ENCODE measurements at regions not wholly inside any gene's neighbourhood (a gene's known extent, or its start where the extent isn't known, plus 50 kb on each side); places are given as distances from the start of the nearest gene placed in this dataset.

GRCh38 chr4:84432713-84433112 lies 66.4 kb downstream of the NKX6-1 start:
- TF ChIP-seq EZH2 (IDR thresholded peaks at IDR 0.05; ENCODE audit: insufficient read depth, poor library complexity, severe bottlenecking): no peak
- no peak for TF ChIP-seq EZH2phosphoT487 (IDR thresholded peaks at IDR 0.05; ENCODE audit: insufficient read depth, low read depth)
